Stomach (tissue), 8 donors: ENCODE measurements at regions not wholly inside any gene's neighbourhood (a gene's known extent, or its start where the extent isn't known, plus 50 kb on each side); places are given as distances from the start of the nearest gene placed in this dataset.

ENCODE experiments used
- DNase-seq, 2 donors: peaks; one replicate each; pipeline versions ENCODE4 v3.0.0 to v3.0.0-alpha.2; 2013 to 2019
- H3K27ac ChIP-seq, 5 donors: fragments of 200-600 bp in 4 of 5; sonication (generic) in 4 of 5; one replicate each; pipeline ENCODE4 v1.5.1; 2013 to 2019; ENCODE audit warnings: mild to moderate bottlenecking in 1 of 5, moderate library complexity in 1 of 5
- H3K27me3 ChIP-seq, 3 donors: fragments of 200-600 bp; sonication (generic); one replicate each; pipeline ENCODE4 v1.5.1; 2017 to 2019; ENCODE audit warnings: mixed run types in 1 of 3
- H3K36me3 ChIP-seq, 4 donors: fragments of 200-600 bp; sonication (generic); 1 replicate in 3 of 4; 2 replicates in 1 of 4; pipeline ENCODE4 v1.5.1; 2016 to 2019
- H3K4me1 ChIP-seq, 4 donors: fragments of 200-600 bp; sonication (generic); one replicate each; pipeline ENCODE4 v1.5.1; 2016 to 2019
- H3K4me3 ChIP-seq, 4 donors: fragments of 200-600 bp; sonication (generic) in 3 of 4; one replicate each; pipeline ENCODE4 v1.5.1; 2016 to 2019; ENCODE audit warnings: mild to moderate bottlenecking in 1 of 4
- H3K9me3 ChIP-seq, 4 donors: fragments of 200-600 bp; sonication (generic); one replicate each; pipeline ENCODE4 v1.5.1; 2016 to 2019
- EP300 ChIP-seq: sonication (generic); formaldehyde crosslinking; IDR thresholded peaks from one replicate; pipeline ENCODE4 v1.6.1; 2017; ENCODE audit warnings: antibody characterized with exemption
- POLR2A ChIP-seq, 4 donors: fragments of 450-650 bp; IDR thresholded peaks; one replicate each; pipeline ENCODE4 v1.6.1; 2016; ENCODE audit warnings: antibody characterized with exemption in 4 of 4, control low read depth in 2 of 4, mild to moderate bottlenecking in 1 of 4, moderate library complexity in 1 of 4
- POLR2AphosphoS5 ChIP-seq, 3 donors: sonication (generic); formaldehyde crosslinking; IDR thresholded peaks; one replicate each; pipeline ENCODE4 v1.6.1; 2016; ENCODE audit warnings: antibody characterized with exemption in 3 of 3
- WGBS, 5 donors: extraction: QIAGEN DNeasy Blood & Tissue Kit in 3 of 5; methylation state at CpG; one replicate each; pipeline versions ENCODE4 v1.1.5 to v1.1.7; 2013 to 2018; 5-methylcytosine and 5-hydroxymethylcytosine counted together
- intact Hi-C: fragments of 100-400 bp; cut with DNase I; formaldehyde crosslinking; loops from one replicate; pipeline ENCODE4 v1.15.1; 2023; ENCODE audit warnings: low total_unique reads
- TF ChIP-seq, protein P1 (sequence below), 7 experiments: fragments of 450-650 bp in 4 of 7; fragments of 200-600 bp in 3 of 7; sonication (generic) in 3 of 7; IDR thresholded peaks; one replicate each; pipeline ENCODE4 v1.5.1; 2016 to 2019; ENCODE audit warnings: antibody characterized with exemption in 7 of 7, control low read depth in 2 of 7, mild to moderate bottlenecking in 1 of 7
- donor health status: healthy with polysubstance abuse.
- donor health status: Bipolar disorder and iron deficiency.
- donor health status: healthy.

DNA sequence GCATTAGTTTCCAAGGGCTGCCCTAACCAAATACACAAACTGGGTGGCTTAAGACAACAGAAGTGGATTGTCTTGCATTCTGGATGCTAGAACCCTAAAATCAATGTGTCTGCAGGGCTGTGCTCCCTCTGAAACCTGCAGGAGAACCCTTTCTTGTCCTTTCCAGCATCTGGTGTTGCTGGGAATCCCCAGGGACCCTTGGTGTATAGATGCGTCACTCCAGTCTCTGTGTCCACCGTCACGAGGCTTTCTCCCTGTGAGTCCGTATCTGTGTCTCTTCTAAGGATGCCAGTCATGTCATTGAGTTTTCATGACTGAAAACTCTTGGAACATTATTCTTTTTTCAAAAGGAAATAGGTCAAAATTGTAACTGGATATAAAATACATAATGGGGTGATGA, 142.9 kb downstream of the RNASET2 start:
- Histone ChIP-seq H3K36me3 (no peaks in the 10 kb centered on the region), H3K4me1 (no peaks in the 10 kb centered on the region), H3K9me3 (peaks cover 0 to 3% (median 0%) of the 10 kb centered on the region in 4 donors), H3K4me3 (no peak overlapping the region), H3K27me3 (no peaks in the 10 kb centered on the region), H3K27ac (no peak overlapping the region)
- intact Hi-C loops = no loop called here
- TF ChIP-seq, protein P1, sequence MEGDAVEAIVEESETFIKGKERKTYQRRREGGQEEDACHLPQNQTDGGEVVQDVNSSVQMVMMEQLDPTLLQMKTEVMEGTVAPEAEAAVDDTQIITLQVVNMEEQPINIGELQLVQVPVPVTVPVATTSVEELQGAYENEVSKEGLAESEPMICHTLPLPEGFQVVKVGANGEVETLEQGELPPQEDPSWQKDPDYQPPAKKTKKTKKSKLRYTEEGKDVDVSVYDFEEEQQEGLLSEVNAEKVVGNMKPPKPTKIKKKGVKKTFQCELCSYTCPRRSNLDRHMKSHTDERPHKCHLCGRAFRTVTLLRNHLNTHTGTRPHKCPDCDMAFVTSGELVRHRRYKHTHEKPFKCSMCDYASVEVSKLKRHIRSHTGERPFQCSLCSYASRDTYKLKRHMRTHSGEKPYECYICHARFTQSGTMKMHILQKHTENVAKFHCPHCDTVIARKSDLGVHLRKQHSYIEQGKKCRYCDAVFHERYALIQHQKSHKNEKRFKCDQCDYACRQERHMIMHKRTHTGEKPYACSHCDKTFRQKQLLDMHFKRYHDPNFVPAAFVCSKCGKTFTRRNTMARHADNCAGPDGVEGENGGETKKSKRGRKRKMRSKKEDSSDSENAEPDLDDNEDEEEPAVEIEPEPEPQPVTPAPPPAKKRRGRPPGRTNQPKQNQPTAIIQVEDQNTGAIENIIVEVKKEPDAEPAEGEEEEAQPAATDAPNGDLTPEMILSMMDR (IDR thresholded peaks at IDR 0.05) = no peak
- TF ChIP-seq POLR2A (IDR thresholded peaks at IDR 0.05) = no peak
- TF ChIP-seq EP300 = no peak
- TF ChIP-seq POLR2AphosphoS5 (IDR thresholded peaks at IDR 0.05) = no peak
- WGBS, 5 donors = 84 to 94% (median 92%) methylated on average over 4 of the region's 4 CpGs
- DNase-seq = no peak

GRCh38 chr6:166810864-166811263, 145.5 kb downstream of the RNASET2 start:
- TF ChIP-seq POLR2A (IDR thresholded peaks at IDR 0.05) = no peak
- TF ChIP-seq, protein P1 (IDR thresholded peaks at IDR 0.05) = no peak
- no peak for TF ChIP-seq POLR2AphosphoS5 (IDR thresholded peaks at IDR 0.05)
- TF ChIP-seq EP300 = no peak
- Histone ChIP-seq H3K36me3 (no peaks in the 10 kb centered on the region), H3K27ac (no peak overlapping the region), H3K9me3 (peaks cover 0 to 28% (median 23%) of the 10 kb centered on the region in 4 donors), H3K27me3 (no peaks in the 10 kb centered on the region), H3K4me1 (no peaks in the 10 kb centered on the region), H3K4me3 (no peak overlapping the region)
- no peak for DNase-seq
- WGBS, 5 donors = 77 to 90% (median 88%) methylated on average over 6 of the region's 6 CpGs
- intact Hi-C loops = no loop called here

GRCh38 chr6:166809721-166810120, 146.6 kb downstream of the RNASET2 start:
- intact Hi-C loops = no loop called here
- H3K4me1 ChIP-seq = no peaks in the 10 kb centered on the region
- DNase-seq = no peak
- H3K27me3 ChIP-seq = no peaks in the 10 kb centered on the region
- no peak overlapping the region for H3K4me3 ChIP-seq
- TF ChIP-seq EP300 (no peak), POLR2A (IDR thresholded peaks at IDR 0.05) (no peak), POLR2AphosphoS5 (IDR thresholded peaks at IDR 0.05) (no peak)
- TF ChIP-seq, protein P1 (IDR thresholded peaks at IDR 0.05) = no peak
- H3K9me3 ChIP-seq = peaks cover 0 to 38% (median 29%) of the 10 kb centered on the region in 4 donors
- H3K36me3 ChIP-seq = no peaks in the 10 kb centered on the region
- H3K27ac ChIP-seq = no peak overlapping the region
- 77 to 91% (median 85%) methylated on average over 8 of the region's 8 CpGs for WGBS, 5 donors

GRCh38 chr6:166806962-166807757, 149.2 kb downstream of the RNASET2 start:
- H3K27me3 ChIP-seq = no peaks in the 10 kb centered on the region
- H3K4me1 ChIP-seq = no peaks in the 10 kb centered on the region
- DNase-seq = no peak
- intact Hi-C loops = no loop called here
- no peak overlapping the region for H3K27ac ChIP-seq
- no peak overlapping the region for H3K4me3 ChIP-seq
- 88 to 92% (median 90%) methylated on average over 10 to 11 of the region's 11 CpGs for WGBS, 5 donors
- no peaks in the 10 kb centered on the region for H3K36me3 ChIP-seq
- H3K9me3 ChIP-seq = peaks cover 0 to 38% (median 29%) of the 10 kb centered on the region in 4 donors
- no peak for TF ChIP-seq POLR2AphosphoS5 (IDR thresholded peaks at IDR 0.05)
